MM.1S (cell line): ENCODE measurements at regions not wholly inside any gene's neighbourhood (a gene's known extent, or its start where the extent isn't known, plus 50 kb on each side); places are given as distances from the start of the nearest gene placed in this dataset.
"Not testable (repeated sequence)": the region's sequence is repeated elsewhere in the genome, so short reads cannot be mapped to it uniquely, and the experiment has no call there.

Experiments used
- CTCF ChIP-seq: fragments of 300-600 bp; sonication (generic); IDR thresholded peaks from 2 replicates; pipeline ENCODE4 v1.5.1; 2016; ENCODE audit warnings: antibody characterized with exemption, low read length, mixed read lengths
- EZH2 ChIP-seq: fragments of 300-600 bp; sonication (generic); optimal IDR thresholded peaks from 2 replicates; pipeline ENCODE3; 2017; ENCODE audit warnings: low read depth, mild to moderate bottlenecking, antibody characterized with exemption, low read length, mixed read lengths
- EZH2phosphoT487 ChIP-seq: fragments of 300-600 bp; sonication (generic); IDR thresholded peaks from 2 replicates; pipeline ENCODE4 v1.6.1; 2018; ENCODE audit warnings: antibody characterized with exemption, low read length

- not testable (repeated sequence) for TF ChIP-seq CTCF, EZH2phosphoT487, EZH2
Measured at GRCh38 chr16:88155681-88156080, 204.4 kb downstream of the BANP start.
